ENCODE measurements at regions not wholly inside any gene's neighbourhood (a gene's known extent, or its start where the extent isn't known, plus 50 kb on each side); places are given as distances from the start of the nearest gene placed in this dataset.

- TF ChIP-seq ZNF175 (tag by site-specific recombination; IDR thresholded peaks at IDR 0.05) (no peak), PATZ1 (tag by site-specific recombination; IDR thresholded peaks at IDR 0.05) (no peak), YY1 (tag by site-specific recombination; IDR thresholded peaks at IDR 0.05) (no peak), CTCF (tag by site-specific recombination; IDR thresholded peaks at IDR 0.05) (no peak), ZNF214 (tag by site-specific recombination; IDR thresholded peaks at IDR 0.05; ENCODE audit: borderline replicate concordance) (no peak), SP2 (tag by site-specific recombination; IDR thresholded peaks at IDR 0.05) (no peak), YY2 (tag by site-specific recombination; IDR thresholded peaks at IDR 0.05) (no peak), SALL2 (tag by site-specific recombination; IDR thresholded peaks at IDR 0.05; ENCODE audit: borderline replicate concordance) (no peak), ZNF121 (tag by site-specific recombination; IDR thresholded peaks at IDR 0.05) (no peak), SCRT1 (tag by site-specific recombination; IDR thresholded peaks at IDR 0.05; ENCODE audit: borderline replicate concordance) (no peak)
Measured at GRCh38 chr14:29077916-29078315, 311.3 kb downstream of the FOXG1 start.
